Type B pancreatic cell (in vitro differentiated cells): ENCODE measurements at regions not wholly inside any gene's neighbourhood (a gene's known extent, or its start where the extent isn't known, plus 50 kb on each side); places are given as distances from the start of the nearest gene placed in this dataset.
A peak's percentile ranks its signal among the peaks of the same experiment; 100 is the strongest.

Experiments used
- DNase-seq: peaks from one replicate; pipeline ENCODE4 v3.0.0; 2021; ENCODE audit warnings: mixed read lengths; ENCODE audit not compliant: unreplicated experiment; ENCODE audit errors: extremely low spot score
- H3K27ac Mint-ChIP-seq: 2 replicates; pipeline ENCODE4 v1.8.0; 2021; ENCODE audit warnings: mild to moderate bottlenecking, mixed read lengths
- H3K27me3 Mint-ChIP-seq: 2 replicates; pipeline ENCODE4 v1.8.0; 2021; ENCODE audit warnings: mixed read lengths
- H3K36me3 Mint-ChIP-seq: 2 replicates; pipeline ENCODE4 v1.8.0; 2021; ENCODE audit warnings: mixed read lengths
- H3K4me1 Mint-ChIP-seq: one replicate; pipeline ENCODE4 v1.8.0; 2021; ENCODE audit warnings: mixed read lengths; ENCODE audit not compliant: unreplicated experiment
- H3K4me3 Mint-ChIP-seq: 2 replicates; pipeline ENCODE4 v1.8.0; 2021; ENCODE audit warnings: mild to moderate bottlenecking, mixed read lengths
- H3K9me3 Mint-ChIP-seq: 2 replicates; pipeline ENCODE4 v1.8.0; 2021; ENCODE audit warnings: mixed read lengths
- TF ChIP-seq, protein P1 (sequence below): fragments of 200-600 bp; sonication (generic); conservative IDR thresholded peaks from 2 replicates; pipeline ENCODE4 v1.5.0; 2021; ENCODE audit warnings: antibody characterized with exemption, mild to moderate bottlenecking

- Mint-ChIP-seq H3K4me3 (no peak overlapping the region), H3K4me1 (no peaks in the 10 kb centered on the region), H3K27ac (no peak overlapping the region), H3K9me3 (no peaks in the 10 kb centered on the region), H3K27me3 (peaks cover 22% of the 10 kb centered on the region), H3K36me3 (no peaks in the 10 kb centered on the region)
- DNase-seq: no peak
- TF ChIP-seq, protein P1, sequence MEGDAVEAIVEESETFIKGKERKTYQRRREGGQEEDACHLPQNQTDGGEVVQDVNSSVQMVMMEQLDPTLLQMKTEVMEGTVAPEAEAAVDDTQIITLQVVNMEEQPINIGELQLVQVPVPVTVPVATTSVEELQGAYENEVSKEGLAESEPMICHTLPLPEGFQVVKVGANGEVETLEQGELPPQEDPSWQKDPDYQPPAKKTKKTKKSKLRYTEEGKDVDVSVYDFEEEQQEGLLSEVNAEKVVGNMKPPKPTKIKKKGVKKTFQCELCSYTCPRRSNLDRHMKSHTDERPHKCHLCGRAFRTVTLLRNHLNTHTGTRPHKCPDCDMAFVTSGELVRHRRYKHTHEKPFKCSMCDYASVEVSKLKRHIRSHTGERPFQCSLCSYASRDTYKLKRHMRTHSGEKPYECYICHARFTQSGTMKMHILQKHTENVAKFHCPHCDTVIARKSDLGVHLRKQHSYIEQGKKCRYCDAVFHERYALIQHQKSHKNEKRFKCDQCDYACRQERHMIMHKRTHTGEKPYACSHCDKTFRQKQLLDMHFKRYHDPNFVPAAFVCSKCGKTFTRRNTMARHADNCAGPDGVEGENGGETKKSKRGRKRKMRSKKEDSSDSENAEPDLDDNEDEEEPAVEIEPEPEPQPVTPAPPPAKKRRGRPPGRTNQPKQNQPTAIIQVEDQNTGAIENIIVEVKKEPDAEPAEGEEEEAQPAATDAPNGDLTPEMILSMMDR: no peak
These were observed 312.9 kb downstream of the TCERG1L start for GRCh38 chr10:130998642-130999041.

GRCh38 chr10:130999376-131000202, 311.9 kb downstream of the TCERG1L start:
- no peak overlapping the region for H3K4me3 Mint-ChIP-seq
- DNase-seq: no peak
- no peaks in the 10 kb centered on the region for H3K9me3 Mint-ChIP-seq
- H3K27ac Mint-ChIP-seq: no peak overlapping the region
- H3K27me3 Mint-ChIP-seq: peaks cover 19% of the 10 kb centered on the region
- H3K4me1 Mint-ChIP-seq: no peaks in the 10 kb centered on the region
- TF ChIP-seq, protein P1: no peak
- no peaks in the 10 kb centered on the region for H3K36me3 Mint-ChIP-seq

DNA sequence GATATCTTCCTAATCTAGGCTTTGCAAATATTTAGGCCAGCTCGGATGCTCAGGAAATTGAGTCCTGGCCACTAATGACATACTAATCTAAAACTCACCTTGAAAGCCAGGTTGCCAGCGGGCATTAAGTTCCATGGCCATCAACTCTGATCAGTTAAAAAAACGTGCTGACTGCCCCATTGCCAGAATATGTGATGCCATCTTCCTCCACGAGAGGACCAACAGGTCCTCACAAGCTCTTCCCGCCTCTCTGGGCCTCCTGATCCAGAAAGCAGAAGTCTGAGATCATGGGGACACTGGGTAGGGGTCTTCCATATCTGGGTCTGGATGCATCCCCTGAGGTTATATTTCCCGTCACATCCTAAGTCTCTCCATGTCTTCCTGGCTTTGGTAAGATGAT, 311.3 kb downstream of the TCERG1L start:
- Mint-ChIP-seq H3K9me3 (no peaks in the 10 kb centered on the region), H3K4me1 (no peaks in the 10 kb centered on the region), H3K27ac (no peak overlapping the region), H3K36me3 (no peaks in the 10 kb centered on the region), H3K27me3 (peaks cover 19% of the 10 kb centered on the region), H3K4me3 (no peak overlapping the region)
- no peak for DNase-seq
- TF ChIP-seq, protein P1: no peak

DNA sequence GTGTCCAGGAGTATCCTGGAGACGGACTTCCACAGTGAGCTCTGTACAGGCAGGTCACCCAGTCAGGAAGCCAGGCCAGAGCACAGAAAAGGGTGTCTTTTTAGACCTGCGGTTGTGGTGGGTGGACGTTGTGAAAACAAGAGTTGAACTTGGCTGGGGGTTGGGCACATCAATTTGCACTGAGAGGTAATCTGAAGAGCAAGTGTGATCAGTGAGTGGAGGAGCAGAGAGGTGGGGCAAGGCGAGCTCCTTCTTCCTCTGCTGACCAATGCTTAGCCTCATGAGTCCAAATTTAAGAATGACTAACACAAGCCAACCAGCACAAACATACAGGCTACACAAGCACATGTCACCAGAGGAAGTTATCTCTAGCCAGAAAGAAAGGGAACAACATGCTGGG, 310.8 kb downstream of the TCERG1L start:
- Mint-ChIP-seq H3K27ac (no peak overlapping the region), H3K4me1 (no peaks in the 10 kb centered on the region), H3K4me3 (no peak overlapping the region), H3K27me3 (peaks cover 19% of the 10 kb centered on the region), H3K9me3 (no peaks in the 10 kb centered on the region), H3K36me3 (no peaks in the 10 kb centered on the region)
- DNase-seq: no peak
- TF ChIP-seq, protein P1: no peak

DNA sequence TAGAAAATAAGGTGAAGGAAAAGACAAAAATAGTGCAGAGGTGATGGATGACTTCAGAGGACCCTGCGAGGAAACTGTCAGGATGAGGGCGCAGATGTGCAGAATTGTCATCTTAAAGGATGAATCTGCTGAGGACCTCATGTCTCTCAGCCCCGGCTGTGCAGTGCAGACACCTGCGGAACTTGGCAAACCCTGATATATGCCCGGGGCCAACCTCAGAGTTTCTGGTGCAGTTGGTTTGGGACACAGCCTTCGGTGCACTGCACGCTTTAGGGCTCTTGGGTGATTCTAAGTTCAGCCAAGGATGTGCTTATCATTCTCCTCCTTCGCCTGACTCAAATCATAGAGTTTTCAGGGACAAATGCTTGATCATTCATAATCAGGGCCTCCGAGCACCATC, 310.1 kb downstream of the TCERG1L start:
- TF ChIP-seq, protein P1: no peak
- Mint-ChIP-seq H3K9me3 (no peaks in the 10 kb centered on the region), H3K36me3 (no peaks in the 10 kb centered on the region), H3K27ac (no peak overlapping the region), H3K4me3 (no peak overlapping the region), H3K4me1 (no peaks in the 10 kb centered on the region), H3K27me3 (peaks cover 14% of the 10 kb centered on the region)
- DNase-seq: peak; percentile 48
